ENCODE measurements at regions not wholly inside any gene's neighbourhood (a gene's known extent, or its start where the extent isn't known, plus 50 kb on each side); places are given as distances from the start of the nearest gene placed in this dataset.

- no peaks in the 10 kb centered on the region; the same call in 1 of the 2 replicates for H3K27me3 Mint-ChIP-seq (ENCODE audit: insufficient read depth)
- no peak for DNase-seq
- peaks cover 15% of the 10 kb centered on the region; the same call in 1 of the 2 replicates for H3K9me3 Mint-ChIP-seq
- H3K36me3 Mint-ChIP-seq (ENCODE audit: low read depth): no peaks in the 10 kb centered on the region
- no peak overlapping the region for H3K27ac Mint-ChIP-seq
- H3K4me1 Mint-ChIP-seq (ENCODE audit: low read depth): no peaks in the 10 kb centered on the region
- H3K4me3 Mint-ChIP-seq: no peak overlapping the region
- no peak for TF ChIP-seq CTCF (IDR thresholded peaks at IDR 0.05)
Measured at GRCh38 chr3:59404851-59405250, 355.0 kb upstream of the CFAP20DC start.

GRCh38 chr3:59404064-59404463, 354.2 kb upstream of the CFAP20DC start:
- Mint-ChIP-seq H3K27me3 (ENCODE audit: insufficient read depth) (no peaks in the 10 kb centered on the region; the same call in 1 of the 2 replicates), H3K4me3 (no peak overlapping the region), H3K36me3 (ENCODE audit: low read depth) (no peaks in the 10 kb centered on the region), H3K4me1 (ENCODE audit: low read depth) (no peaks in the 10 kb centered on the region), H3K27ac (no peak overlapping the region), H3K9me3 (peaks cover 15% of the 10 kb centered on the region; the same call in 1 of the 2 replicates)
- no peak for TF ChIP-seq CTCF (IDR thresholded peaks at IDR 0.05)
- DNase-seq: no peak

GRCh38 chr3:59401924-59402323, 352.1 kb upstream of the CFAP20DC start:
- H3K4me3 Mint-ChIP-seq: no peak overlapping the region
- H3K27me3 Mint-ChIP-seq (ENCODE audit: insufficient read depth): no peaks in the 10 kb centered on the region; the same call in 1 of the 2 replicates
- peaks cover 7% of the 10 kb centered on the region; the same call in 1 of the 2 replicates for H3K9me3 Mint-ChIP-seq
- no peak for DNase-seq
- H3K27ac Mint-ChIP-seq: no peak overlapping the region
- no peak for TF ChIP-seq CTCF (IDR thresholded peaks at IDR 0.05)
- no peaks in the 10 kb centered on the region for H3K4me1 Mint-ChIP-seq (ENCODE audit: low read depth)
- no peaks in the 10 kb centered on the region for H3K36me3 Mint-ChIP-seq (ENCODE audit: low read depth)

GRCh38 chr3:59392116-59392515, 342.3 kb upstream of the CFAP20DC start:
- no peak overlapping the region for H3K27ac Mint-ChIP-seq
- no peak for TF ChIP-seq CTCF (IDR thresholded peaks at IDR 0.05)
- no peaks in the 10 kb centered on the region for H3K36me3 Mint-ChIP-seq (ENCODE audit: low read depth)
- H3K4me3 Mint-ChIP-seq: no peak overlapping the region
- H3K4me1 Mint-ChIP-seq (ENCODE audit: low read depth): no peaks in the 10 kb centered on the region
- DNase-seq: no peak
- H3K27me3 Mint-ChIP-seq (ENCODE audit: insufficient read depth): no peaks in the 10 kb centered on the region; the same call in 1 of the 2 replicates
- peaks cover 22% of the 10 kb centered on the region for H3K9me3 Mint-ChIP-seq

GRCh38 chr3:59391131-59391530, 341.3 kb upstream of the CFAP20DC start:
- H3K4me3 Mint-ChIP-seq: no peak overlapping the region
- no peaks in the 10 kb centered on the region for H3K4me1 Mint-ChIP-seq (ENCODE audit: low read depth)
- H3K36me3 Mint-ChIP-seq (ENCODE audit: low read depth): no peaks in the 10 kb centered on the region
- no peak for DNase-seq
- no peaks in the 10 kb centered on the region for H3K27me3 Mint-ChIP-seq (ENCODE audit: insufficient read depth)
- TF ChIP-seq CTCF (IDR thresholded peaks at IDR 0.05): no peak
- no peak overlapping the region for H3K27ac Mint-ChIP-seq
- peaks cover 18% of the 10 kb centered on the region for H3K9me3 Mint-ChIP-seq
